NCI-H526 treated with DMSO at 0.1 percent for 48 hours (cell line): ENCODE measurements at regions not wholly inside any gene's neighbourhood (a gene's known extent, or its start where the extent isn't known, plus 50 kb on each side); places are given as distances from the start of the nearest gene placed in this dataset.
"Not testable (repeated sequence)": the region's sequence is repeated elsewhere in the genome, so short reads cannot be mapped to it uniquely, and the experiment has no call there.

Source experiments
- DNase-seq: peaks from one replicate; lab custom pipeline; 2025; lab: John Stamatoyannopoulos, UW

DNA sequence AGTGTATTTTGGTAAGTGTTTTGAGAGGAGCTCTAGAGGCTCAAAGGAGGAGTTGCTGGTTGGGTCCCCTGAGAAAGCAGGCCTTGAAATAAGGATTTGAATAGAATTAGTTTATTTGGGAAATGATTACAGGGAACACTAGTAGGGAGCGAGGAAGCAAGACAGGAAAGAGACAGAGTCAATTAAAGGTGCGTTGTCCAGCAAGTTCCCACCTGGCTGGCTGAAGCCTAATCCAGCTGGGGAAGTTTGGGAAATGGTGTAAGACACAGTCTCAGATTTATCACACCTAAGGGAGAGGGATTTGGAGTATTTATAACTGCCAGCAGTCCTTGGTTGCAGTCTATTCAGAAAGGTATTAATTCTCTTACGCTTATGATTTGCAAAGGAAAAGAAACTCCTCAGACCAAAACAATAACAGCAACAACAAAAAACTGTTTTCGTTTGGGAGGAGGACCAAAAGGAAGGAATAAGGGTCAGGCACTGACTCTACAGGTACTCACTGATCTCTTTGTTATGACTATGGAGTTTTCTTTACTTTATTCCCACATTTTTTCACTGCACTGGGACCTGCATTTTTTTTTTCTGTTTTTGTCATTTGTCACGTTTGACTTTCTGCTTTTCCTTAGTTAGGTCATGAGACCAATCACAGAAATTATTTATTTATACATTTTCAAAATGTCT, 780.8 kb downstream of the TTLL7 start:
- not testable (repeated sequence) for DNase-seq

DNA sequence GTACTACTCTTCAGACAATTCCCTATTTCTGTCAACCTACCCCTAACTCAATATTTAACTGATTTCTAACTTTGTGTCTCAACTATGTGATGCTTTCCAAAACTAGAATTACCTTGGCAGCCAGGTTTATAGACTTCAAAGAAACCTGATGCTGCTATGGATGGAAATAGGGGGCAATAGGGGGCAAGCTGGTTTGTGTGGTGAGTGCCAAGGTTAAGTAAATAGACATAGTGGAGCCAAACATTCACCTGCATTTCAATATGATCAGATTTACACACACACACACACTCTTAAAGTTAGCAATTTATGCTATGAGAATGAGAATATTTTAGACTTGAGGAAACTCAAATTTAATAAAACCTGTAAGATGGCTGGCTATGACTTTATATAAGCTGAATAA, 784.6 kb downstream of the TTLL7 start:
- not testable (repeated sequence) for DNase-seq

DNA sequence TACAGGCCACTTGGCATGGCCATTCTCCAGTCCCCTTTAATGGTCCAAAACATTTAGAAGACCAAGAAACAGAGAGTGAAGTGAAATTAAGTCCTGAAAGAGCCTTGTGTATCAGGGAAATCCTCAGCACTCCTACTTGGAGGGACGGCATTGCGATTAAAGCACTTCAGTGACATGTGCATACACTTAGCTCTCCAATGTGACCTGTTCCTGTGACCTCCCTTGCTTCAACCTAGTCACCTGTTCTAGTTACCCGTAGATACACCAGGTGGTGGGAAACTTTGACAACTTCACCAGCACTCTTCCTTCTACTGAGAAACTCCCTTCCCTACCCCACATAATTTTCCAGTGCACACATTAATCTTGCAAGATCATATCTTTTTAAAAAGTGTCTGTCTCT, 785.3 kb downstream of the TTLL7 start:
- DNase-seq, result not testable (repeated sequence)

DNA sequence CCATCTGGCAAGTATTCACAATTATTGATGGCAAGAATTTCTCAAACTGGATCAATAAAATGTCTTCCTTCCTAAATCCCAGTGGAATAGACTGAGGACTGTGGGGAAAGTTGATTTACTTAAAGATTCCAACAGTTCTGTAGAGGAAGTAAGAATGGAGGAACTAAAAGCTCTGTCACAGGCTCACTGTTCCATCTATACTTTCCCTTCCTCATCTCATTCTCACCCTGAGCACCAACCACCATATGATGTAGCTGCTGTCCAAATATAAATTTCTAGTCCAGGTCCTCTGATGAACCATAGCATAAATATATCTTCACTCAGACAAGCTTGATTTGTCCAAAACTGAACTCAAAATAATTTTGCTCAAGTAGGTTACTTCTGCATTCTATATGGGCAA, 786.9 kb downstream of the TTLL7 start:
- DNase-seq, result not testable (repeated sequence)

DNA sequence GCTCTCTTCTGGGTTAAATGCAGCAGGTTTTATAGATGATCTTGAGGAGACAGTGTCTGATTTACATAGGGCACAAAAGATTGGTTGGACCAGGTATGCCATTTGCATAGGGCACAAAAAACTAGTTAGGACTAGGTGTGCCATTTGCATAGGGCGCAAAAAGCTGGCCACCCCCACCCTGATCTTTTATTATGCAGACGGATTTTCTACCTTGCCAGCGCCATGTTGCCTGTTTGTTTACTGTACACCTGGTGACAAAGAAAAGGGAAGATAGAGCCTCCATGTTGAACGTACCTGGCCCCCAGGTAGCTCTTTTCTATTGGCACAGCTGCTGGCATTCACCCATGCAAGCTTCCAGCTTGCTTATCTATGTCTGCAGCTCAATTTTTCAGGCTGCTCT, 790.4 kb downstream of the TTLL7 start:
- DNase-seq, result peak; percentile 22

DNA sequence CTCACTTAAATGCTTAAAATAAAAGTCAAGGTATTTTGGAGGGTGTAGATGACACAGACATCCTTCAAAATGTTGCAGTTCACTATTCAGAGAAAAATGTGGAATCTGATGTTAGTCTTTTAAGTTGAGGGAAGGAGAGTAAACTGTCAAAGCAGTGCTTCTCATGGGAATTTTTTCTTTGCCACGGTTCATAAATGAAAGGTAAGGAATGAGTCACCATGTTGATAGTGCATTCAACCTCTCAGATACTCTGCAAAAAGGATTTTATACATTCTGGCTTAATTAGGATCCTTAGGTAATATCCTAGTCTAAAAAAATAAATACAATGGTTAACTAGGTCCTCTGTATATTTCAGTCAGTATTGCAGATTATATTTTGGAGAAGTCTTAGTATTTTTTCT, 804.3 kb downstream of the TTLL7 start:
- DNase-seq, result not testable (repeated sequence)

DNA sequence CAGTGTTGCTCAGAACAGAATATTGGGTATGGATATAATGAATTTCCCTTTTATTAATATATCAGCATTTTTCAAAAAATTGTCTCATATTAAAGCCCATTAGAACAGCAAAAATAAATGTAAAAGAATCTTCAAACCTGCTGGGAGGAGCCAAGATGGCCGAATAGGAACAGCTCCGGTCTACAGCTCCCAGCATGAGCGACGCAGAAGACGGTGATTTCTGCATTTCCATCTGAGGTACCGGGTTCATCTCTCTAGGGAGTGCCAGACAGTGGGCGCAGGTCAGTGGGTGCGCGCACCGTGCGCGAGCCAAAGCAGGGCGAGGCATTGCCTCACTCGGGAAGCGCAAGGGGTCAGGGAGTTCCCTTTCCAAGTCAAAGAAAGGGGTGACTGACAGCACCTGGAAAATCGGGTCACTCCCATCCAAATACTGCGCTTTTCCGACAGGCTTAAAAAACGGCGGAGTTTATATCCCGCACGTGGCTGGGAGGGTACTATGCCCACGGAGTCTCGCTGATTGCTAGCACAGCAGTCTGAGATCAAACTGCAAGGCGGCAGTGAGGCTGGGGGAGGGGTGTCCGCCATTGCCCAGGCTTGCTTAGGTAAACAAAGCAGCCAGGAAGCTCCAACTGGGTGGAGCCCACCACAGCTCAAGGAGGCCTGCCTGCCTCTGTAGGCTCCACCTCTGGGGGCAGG, 816.8 kb downstream of the TTLL7 start:
- DNase-seq, result peak; percentile 4

DNA sequence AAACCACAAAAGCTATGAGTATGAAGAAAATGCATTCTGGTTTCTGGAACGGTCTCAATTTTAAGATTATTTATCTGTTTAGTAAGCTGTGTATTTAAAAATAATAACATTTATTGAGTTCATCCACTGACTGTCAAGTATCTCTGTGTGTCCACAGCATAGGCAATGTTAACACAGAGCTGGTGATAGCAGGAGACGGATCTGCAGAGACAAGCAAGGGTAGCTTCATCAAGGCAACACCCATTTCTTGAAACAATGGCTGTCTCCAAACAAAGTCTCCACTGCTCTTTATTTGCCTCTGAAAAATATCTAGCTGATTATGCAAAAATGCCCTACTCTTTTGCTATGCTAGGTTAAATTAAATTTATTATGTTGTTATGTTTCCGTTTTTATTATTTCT, 818.3 kb downstream of the TTLL7 start:
- peak; percentile 23 for DNase-seq

DNA sequence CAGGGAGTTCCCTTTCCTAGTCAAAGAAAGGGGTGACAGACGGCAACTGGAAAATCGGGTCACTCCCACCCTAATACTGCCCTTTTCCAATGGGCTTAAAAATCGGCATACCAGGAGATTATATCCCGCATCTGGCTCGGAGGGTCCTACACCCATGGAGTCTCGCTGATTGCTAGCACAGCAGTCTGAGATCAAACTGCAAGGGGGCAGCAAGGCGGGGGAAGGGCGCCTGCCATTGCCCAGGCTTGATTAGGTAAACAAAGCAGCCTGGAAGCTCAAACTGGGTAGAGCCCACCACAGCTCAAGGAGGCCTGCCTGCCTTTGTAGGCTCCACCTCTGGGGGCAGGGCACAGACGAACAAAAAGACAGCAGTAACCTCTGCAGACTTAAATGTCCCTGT, 831.3 kb downstream of the TTLL7 start:
- not testable (repeated sequence) for DNase-seq

DNA sequence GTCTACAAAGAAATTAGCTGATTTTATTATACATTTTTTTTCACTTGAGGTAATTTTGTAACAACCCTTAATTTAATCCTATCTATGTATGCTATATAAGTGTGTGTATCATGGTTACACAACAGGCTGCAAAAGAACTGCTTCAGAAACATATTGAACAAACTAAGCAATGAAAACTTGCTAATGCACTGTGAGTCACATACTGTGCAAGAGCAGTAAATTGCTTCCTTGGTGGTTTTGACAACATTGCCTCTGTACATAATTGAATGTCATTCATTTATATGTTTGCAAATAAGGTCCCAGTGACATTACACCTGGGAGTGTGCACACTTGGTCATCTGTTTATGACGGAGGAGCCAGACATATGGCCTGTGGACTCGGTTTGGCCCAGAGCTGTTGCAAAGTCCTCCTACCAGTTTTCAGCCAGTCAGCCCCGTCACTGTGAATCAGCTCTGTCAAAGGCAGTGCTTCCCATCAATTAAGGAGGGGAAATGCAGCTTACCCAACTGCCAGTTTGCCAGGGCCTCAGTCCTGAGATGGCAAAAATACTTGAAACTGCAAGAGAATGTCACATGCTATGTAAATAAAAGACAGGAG, 835.0 kb downstream of the TTLL7 start:
- not testable (repeated sequence) for DNase-seq

DNA sequence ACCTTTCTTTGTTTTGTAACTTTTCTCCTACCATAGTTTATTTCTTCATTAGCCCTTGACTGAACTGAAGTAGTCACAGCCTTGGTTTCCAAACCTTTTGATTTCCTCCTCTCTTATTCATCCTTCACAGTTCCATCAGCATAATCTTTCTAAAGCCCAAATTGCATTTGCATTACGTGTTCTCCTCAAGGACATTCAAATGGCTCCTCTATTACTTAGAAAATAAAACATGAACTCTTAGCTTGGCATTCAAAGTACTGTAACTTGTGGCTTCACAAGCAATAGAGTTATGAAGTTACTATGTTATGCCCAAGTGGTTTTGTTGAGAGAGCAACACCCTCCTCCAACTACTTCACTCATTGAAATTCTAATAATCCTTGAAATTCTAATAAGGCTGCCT, 840.0 kb downstream of the TTLL7 start:
- not testable (repeated sequence) for DNase-seq

DNA sequence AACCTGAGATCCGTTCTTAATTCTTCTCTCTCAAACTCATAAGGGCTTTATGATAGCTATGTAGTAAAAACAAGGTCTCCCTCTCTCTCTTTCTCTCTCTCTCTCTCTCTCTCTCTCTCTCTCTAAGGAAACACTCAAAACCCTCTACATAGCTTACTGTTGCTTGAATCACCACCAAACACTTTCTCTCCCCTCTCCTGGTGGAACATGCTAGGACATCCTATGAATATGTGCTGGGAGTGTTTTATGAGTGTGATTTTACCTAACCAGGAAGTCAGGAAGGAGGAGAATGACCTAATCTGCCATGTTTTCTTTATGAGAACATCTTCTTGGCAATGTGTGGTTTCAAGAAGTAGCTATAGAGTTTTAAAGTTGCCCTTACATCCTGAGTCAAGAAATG, 844.6 kb downstream of the TTLL7 start:
- DNase-seq, result not testable (repeated sequence)

DNA sequence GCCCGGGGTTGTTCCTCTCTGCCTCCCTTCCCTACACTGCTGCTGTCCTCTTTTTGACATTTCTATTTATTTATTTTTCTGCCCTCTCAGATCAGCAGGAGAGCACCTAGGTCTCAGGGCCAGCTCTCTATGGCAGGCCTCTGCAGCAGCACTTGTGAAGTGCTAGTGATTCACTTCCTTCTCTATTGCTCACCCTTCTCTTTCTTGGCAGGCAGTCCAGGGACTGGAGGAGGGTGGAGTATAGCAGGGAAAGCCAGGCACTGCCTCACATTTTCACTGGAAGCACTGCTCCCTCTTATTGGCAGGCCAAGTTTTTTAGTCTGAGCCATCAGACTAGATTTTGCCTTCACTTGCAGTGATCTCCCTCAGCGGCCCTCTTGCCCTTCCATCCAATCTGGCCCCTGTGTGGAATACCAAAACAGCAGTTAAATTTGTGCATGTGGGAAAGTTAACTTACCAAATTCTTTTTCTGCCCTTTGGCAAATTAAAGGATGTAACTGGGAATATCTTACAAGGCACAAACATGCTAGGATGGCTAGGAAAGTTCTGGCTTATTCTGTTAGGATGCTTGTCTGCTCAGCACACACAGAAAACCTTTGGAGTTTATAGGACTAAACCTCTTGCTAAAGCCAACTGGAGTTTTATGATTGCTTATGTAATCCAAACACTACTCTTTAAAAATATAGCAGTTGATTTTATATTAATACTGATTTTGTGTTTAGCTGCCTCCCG, 847.6 kb downstream of the TTLL7 start:
- DNase-seq, result not testable (repeated sequence)

DNA sequence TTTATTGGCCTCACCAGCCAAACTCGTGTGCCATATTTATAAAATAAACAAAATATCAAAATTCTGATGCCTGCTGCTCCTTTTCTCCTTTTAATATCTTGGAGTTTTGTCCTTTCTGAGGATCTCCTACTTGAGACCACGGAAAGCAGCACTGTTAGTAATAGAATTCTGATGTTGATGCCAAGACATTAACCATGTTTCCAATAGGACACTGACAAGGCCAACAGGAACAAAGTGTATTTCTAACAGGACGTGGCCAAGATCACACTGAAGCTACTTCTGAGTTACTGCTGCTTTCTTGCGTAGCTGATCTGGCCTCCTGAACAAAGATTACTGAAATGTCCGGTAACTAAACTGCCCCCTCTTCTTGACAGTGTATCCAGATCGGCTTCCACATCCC, 848.5 kb downstream of the TTLL7 start:
- not testable (repeated sequence) for DNase-seq

DNA sequence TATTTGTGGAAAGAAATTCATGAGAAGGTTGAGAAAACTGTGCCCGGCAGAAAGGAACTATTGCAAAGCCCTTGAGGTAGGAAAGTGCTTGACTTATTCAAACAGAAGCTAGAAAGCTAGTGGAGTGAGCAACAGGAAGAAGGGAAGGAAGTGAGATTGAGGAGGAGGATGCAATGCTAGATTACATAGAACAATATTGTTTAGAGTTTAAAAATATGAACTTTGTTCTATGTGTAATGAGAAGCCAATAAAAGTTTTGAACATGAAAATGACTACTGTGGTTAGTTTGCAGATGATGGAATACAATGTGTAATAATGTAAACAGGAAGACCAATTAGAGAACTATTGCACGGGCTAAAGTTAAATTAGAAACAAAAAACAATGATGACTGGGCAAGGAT, 853.1 kb downstream of the TTLL7 start:
- DNase-seq, result not testable (repeated sequence)

DNA sequence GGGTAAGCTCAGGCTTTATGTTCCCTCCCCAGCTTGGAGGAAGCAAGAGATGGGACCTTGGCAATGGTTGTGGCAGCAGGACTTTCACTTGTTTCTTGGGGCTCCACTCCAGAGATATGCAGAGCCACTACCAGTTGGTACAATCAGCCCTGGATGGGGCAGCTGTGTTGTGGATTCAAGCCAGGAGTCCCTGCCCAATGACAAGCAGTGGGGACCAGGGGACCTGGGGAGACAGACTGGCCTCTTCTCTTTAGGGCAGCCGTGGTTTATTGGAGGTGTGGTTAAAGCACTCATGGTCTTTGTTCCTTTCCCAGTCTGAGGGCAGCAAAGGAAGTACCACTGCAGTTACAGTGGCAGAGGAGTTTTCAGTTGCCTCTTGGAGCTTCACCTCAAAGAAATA, 856.1 kb downstream of the TTLL7 start:
- not testable (repeated sequence) for DNase-seq

DNA sequence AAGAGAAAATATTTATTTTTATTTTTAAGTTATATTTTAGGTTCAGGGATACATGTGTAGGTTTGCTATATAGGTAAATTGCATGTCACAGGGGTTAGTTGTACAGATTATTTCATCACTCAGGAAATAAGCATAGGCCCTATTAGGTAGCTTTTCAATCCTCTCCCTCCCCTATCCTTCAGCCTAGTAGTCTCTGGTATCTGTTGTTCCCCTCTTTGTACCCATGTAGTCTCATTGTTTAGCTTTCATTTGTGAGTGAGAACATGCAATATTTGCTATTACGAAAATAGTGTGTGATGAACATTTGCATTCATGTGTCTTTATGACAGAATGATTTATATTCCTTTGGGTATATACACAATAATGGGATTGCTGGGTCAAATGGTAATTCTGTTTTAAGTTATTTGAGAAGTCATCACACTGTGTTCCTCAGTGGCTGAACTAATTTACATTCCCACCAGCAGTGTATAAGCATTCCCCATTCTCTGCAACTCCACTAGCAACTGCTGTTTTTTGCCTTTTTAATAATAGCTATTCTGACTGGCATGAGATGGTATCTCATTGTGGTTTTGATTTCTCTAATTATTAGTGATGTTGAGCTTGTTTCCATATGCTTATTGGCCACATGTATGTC, 863.3 kb downstream of the TTLL7 start:
- not testable (repeated sequence) for DNase-seq

DNA sequence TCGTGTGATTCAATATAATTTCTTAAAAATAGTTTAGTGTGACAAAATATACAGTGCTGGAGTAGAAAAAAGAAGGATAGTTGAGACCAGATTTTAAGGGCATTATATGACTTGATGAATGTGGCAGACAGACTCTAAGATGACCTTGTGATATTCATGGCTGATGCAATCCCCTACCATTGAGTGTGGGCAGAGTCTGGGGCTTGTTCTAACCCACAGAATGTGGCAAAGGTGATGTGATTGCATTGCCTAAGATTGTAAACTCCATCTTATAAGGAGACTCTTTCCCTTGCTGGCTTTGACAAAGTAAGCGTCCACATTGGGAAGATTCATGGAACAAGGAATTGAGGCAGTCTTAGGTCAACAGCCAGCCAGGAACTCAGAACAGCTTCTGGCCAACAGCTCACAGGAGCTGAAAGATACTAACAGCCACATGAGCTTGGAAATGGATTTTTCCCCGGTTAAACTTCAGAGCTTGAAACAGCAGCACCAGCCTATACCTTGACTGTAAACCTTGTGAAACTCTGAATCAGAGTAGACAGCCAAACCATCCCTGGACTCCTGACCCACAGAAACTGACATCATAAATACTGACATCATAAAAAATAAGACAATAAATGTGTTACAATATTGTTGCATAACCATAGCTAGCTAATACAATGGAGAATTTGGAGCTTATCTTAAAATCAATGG, 864.5 kb downstream of the TTLL7 start:
- DNase-seq, result not testable (repeated sequence)

DNA sequence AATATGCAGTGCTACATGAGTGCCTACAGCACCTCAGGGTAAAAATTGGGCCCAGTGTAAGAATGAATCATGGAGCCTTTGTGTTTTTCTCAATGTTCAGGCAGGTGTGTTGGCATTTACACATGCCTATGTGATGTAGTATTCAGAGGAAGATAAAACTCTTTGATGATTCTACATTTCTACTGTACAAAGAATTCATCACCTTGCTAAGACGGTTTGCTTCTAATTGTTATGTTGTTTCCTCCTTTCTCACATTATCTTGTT, 867.3 kb downstream of the TTLL7 start:
- no peak for DNase-seq

DNA sequence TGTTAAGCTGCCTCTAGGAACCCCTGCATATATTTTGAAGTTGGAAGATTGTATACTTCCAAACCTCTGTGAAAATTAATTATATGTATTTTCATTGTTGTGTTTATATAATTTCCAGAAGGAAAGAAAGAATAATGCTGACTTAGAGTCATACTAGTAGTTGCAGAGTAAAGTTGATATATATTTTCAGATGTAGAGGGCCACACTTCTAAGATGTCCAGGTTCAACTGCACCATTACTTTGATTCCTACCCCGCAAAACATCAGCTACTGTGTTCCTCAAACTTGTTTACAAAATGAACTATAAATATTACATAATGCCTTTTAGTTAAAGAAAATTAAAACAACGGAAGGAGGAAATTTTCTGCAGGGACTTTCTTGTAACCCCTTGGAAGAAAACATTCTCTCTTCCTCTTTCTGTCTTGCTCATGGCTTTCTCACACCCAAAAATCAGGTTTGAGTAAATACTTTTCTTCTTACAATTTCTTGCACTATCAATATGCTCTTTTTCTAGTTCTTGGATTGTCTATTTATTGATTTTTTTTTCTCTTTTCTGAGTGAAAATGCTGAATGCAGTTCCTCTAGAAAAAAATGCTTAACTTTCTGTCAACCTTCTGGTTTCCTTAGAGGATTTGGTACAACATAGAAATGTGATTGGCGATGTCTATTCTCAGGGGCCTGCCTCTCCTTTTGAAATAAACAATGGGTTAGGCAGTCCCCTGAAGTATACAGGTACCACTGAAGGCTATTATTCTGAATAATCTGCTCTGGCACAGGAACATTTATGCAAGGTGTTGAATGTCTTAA, 867.8 kb downstream of the TTLL7 start:
- DNase-seq, result no peak

DNA sequence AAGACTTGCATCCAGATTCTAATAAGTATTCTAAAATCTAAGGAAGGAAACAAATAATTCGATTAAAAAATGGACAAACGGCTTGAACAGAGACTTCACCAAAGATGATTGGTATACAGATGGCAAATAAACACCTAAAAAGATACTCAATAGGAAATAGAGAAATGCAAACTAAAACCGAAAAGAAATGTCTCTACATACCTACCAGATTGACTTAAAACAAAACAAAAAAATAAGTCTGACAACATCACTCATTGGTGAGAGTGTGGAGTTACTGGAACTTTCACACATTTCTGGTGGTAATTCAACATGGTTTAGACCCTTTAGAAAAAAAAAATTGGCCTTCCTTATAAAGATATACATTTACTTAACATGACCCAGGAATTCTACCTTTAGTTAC, 869.8 kb downstream of the TTLL7 start:
- no peak for DNase-seq
